Bronchial epithelial cell (primary cell): ENCODE measurements at regions not wholly inside any gene's neighbourhood (a gene's known extent, or its start where the extent isn't known, plus 50 kb on each side); places are given as distances from the start of the nearest gene placed in this dataset.

ENCODE experiments used
- DNase-seq: peaks from one replicate; pipeline ENCODE4 v3.0.0-alpha.2; 2010; ENCODE audit warnings: low read depth
- FAIRE-seq: peaks from 2 replicates; lab custom pipeline; 2011; peaks lifted over from hg19 to GRCh38; lab: Jason Lieb, UNC
- H3K27me3 ChIP-seq: 2 replicates; pipeline ENCODE4 v1.5.1; 2011; ENCODE audit warnings: low read length; ENCODE audit not compliant: control insufficient read depth, insufficient read depth
- H3K36me3 ChIP-seq: 2 replicates; pipeline ENCODE4 v1.5.1; 2011; ENCODE audit warnings: low read length; ENCODE audit not compliant: control insufficient read depth, insufficient read depth
- H3K4me3 ChIP-seq: 2 replicates; pipeline ENCODE4 v1.5.1; 2011; ENCODE audit warnings: mild to moderate bottlenecking, low read depth, low read length, control low read depth
- CTCF ChIP-seq: IDR thresholded peaks from 2 replicates; pipeline ENCODE4 v1.5.1; 2011; ENCODE audit warnings: mild to moderate bottlenecking, moderate library complexity, low read length, control low read depth, inconsistent platforms; ENCODE audit not compliant: insufficient read depth, severe bottlenecking

GRCh38 chr2:180150606-180151005, 143.5 kb upstream of the CWC22 start:
- Histone ChIP-seq H3K36me3 (no peaks in the 10 kb centered on the region), H3K27me3 (no peaks in the 10 kb centered on the region), H3K4me3 (no peak overlapping the region)
- TF ChIP-seq CTCF: no peak
- FAIRE-seq: no peak
- DNase-seq: no peak

GRCh38 chr2:180146541-180146940, 139.4 kb upstream of the CWC22 start:
- Histone ChIP-seq H3K4me3 (no peak overlapping the region), H3K36me3 (no peaks in the 10 kb centered on the region), H3K27me3 (no peaks in the 10 kb centered on the region)
- DNase-seq: no peak
- no peak for TF ChIP-seq CTCF
- FAIRE-seq: no peak

GRCh38 chr2:180146114-180146513, 139.0 kb upstream of the CWC22 start:
- FAIRE-seq (no peak), DNase-seq (no peak)
- TF ChIP-seq CTCF: no peak
- H3K27me3 ChIP-seq: no peaks in the 10 kb centered on the region
- no peak overlapping the region for H3K4me3 ChIP-seq
- no peaks in the 10 kb centered on the region for H3K36me3 ChIP-seq

GRCh38 chr2:180145163-180145562, 138.1 kb upstream of the CWC22 start:
- DNase-seq (no peak), FAIRE-seq (no peak)
- TF ChIP-seq CTCF: no peak
- Histone ChIP-seq H3K36me3 (no peaks in the 10 kb centered on the region), H3K4me3 (no peak overlapping the region), H3K27me3 (no peaks in the 10 kb centered on the region)

- DNase-seq: no peak
- Histone ChIP-seq H3K4me3 (no peak overlapping the region), H3K27me3 (no peaks in the 10 kb centered on the region), H3K36me3 (no peaks in the 10 kb centered on the region)
- no peak for FAIRE-seq
- no peak for TF ChIP-seq CTCF
Measured at GRCh38 chr2:180144338-180144813, 137.3 kb upstream of the CWC22 start.

GRCh38 chr2:180143633-180144337, 136.7 kb upstream of the CWC22 start:
- H3K4me3 ChIP-seq: no peak overlapping the region
- FAIRE-seq (no peak), DNase-seq (no peak)
- no peaks in the 10 kb centered on the region for H3K27me3 ChIP-seq
- H3K36me3 ChIP-seq: no peaks in the 10 kb centered on the region
- no peak for TF ChIP-seq CTCF
